Activated T-cell treated with anti-CD3 and anti-CD28 coated beads, Interleukin-2, amount 50 U/mL, for 24 hours (primary cell): ENCODE measurements at regions not wholly inside any gene's neighbourhood (a gene's known extent, or its start where the extent isn't known, plus 50 kb on each side); places are given as distances from the start of the nearest gene placed in this dataset.
A peak's percentile ranks its signal among the peaks of the same experiment; 100 is the strongest.

ENCODE experiments used
- DNase-seq: peaks from one replicate; pipeline ENCODE4 v3.0.0-alpha.2; 2020
- H3K27ac Mint-ChIP-seq: 2 replicates; pipeline ENCODE4 v1.8.0; 2020; ENCODE audit warnings: mild to moderate bottlenecking, mixed read lengths
- H3K27me3 Mint-ChIP-seq: 2 replicates; pipeline ENCODE4 v1.8.0; 2020; ENCODE audit warnings: mixed read lengths
- H3K36me3 Mint-ChIP-seq: 2 replicates; pipeline ENCODE4 v1.8.0; 2020; ENCODE audit warnings: low read depth, mixed read lengths
- H3K4me1 Mint-ChIP-seq: 2 replicates; pipeline ENCODE4 v1.8.0; 2020; ENCODE audit warnings: low read depth, mixed read lengths
- H3K4me3 Mint-ChIP-seq: 2 replicates; pipeline ENCODE4 v1.8.0; 2020; ENCODE audit warnings: mild to moderate bottlenecking, moderate library complexity, mixed read lengths
- H3K9me3 Mint-ChIP-seq: 2 replicates; pipeline ENCODE4 v1.8.0; 2020; ENCODE audit warnings: mixed read lengths

DNA sequence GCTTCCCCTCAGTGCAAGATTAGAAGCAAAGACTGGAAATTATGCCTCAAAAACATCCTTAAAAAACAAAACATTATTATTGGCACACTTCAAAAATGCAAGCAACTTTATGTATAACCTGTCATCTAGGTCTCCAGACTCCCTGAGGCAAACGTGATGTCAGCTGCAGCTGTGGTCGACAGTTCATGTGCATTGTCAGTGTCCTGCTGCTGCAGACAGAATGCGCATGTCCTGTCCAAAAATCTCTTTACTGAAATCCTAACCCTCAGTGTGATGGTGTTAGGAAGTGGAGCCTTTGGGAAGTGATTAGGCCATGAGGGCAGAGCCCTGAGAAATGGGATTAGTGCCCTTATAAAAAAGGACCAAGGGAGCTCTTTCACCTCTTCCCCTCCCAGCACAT, 126.9 kb downstream of the CYRIA start:
- Mint-ChIP-seq H3K36me3 (no peaks in the 10 kb centered on the region), H3K4me1 (no peaks in the 10 kb centered on the region), H3K27ac (no peak overlapping the region), H3K4me3 (no peak overlapping the region), H3K27me3 (peaks cover 10% of the 10 kb centered on the region), H3K9me3 (no peaks in the 10 kb centered on the region)
- DNase-seq = no peak

DNA sequence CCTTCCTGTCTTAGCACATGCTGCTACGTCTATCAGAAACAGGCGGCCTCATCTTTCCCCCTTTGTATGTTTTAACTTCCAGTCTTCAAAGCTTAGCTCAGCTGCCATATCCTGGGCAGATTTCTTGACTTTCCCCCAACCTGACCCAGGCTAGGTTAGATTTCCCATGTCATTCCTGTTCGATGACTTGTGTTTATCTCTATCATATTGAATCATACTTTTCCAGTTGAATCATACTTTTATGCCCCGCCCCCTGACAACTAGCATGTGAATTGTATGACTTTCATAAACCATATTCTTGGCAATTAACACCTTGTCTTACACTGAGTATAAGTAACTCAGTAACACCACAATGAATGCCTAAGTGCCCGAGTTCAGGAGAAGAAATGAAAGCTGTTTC, 128.3 kb downstream of the CYRIA start:
- H3K4me1 Mint-ChIP-seq = no peaks in the 10 kb centered on the region
- no peak overlapping the region for H3K4me3 Mint-ChIP-seq
- no peak overlapping the region for H3K27ac Mint-ChIP-seq
- H3K36me3 Mint-ChIP-seq = no peaks in the 10 kb centered on the region
- DNase-seq = no peak
- peaks cover 14% of the 10 kb centered on the region for H3K27me3 Mint-ChIP-seq
- H3K9me3 Mint-ChIP-seq = no peaks in the 10 kb centered on the region

DNA sequence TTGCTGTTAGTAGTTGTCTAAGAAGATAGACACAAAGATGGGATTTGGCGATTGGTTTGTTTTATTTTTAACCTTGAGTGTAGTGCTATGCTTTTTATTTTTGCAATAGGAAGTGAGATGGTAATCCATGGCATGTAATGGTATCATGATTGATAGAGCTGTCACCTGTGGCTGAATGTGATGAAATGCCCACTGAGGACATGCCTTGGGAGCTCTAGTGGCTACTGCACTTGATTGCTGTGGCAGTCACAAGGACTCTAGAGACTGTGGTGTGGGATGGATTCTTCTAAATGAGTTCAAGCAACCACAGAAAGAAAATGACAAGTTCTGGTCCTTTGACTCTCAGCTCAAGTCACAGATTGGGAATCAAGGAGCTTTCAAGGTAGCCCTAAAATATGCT, 139.4 kb downstream of the CYRIA start:
- no peak for DNase-seq
- Mint-ChIP-seq H3K27ac (no peak overlapping the region), H3K9me3 (no peaks in the 10 kb centered on the region), H3K4me3 (no peak overlapping the region), H3K27me3 (peaks cover 5% of the 10 kb centered on the region), H3K36me3 (no peaks in the 10 kb centered on the region), H3K4me1 (no peaks in the 10 kb centered on the region)

DNA sequence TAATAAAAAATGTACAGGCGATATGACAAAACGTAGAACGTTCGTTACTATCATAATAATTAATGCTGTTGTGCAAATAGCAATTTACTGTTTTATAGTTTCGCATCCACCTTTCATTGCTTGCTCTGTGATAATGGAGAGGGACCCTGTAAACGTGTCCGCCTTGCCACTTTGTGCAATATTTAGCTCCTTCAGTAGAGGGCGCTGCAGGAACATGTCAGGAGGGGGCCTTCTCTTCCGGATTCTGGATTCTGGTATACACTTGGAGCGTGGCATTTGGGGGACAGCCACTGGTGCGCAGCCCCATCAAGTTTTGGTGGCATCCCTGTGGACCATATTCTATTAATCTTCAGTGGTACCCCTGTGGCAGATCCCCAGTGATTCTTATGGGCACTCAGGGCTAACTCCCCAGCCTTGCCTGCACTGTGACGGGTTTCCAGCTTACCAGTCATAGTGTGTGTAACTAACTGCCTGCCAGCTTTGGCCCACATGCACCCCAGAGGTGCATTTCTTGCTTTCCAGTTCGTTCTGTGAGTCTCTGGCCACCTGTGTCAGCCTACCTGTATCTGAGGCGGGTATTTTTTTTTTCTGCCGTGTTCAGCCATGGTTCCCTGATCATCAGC, 140.3 kb downstream of the CYRIA start:
- Mint-ChIP-seq H3K27ac (no peak overlapping the region), H3K36me3 (no peaks in the 10 kb centered on the region), H3K27me3 (peaks cover 5% of the 10 kb centered on the region), H3K9me3 (no peaks in the 10 kb centered on the region), H3K4me1 (no peaks in the 10 kb centered on the region), H3K4me3 (no peak overlapping the region)
- DNase-seq = no peak

DNA sequence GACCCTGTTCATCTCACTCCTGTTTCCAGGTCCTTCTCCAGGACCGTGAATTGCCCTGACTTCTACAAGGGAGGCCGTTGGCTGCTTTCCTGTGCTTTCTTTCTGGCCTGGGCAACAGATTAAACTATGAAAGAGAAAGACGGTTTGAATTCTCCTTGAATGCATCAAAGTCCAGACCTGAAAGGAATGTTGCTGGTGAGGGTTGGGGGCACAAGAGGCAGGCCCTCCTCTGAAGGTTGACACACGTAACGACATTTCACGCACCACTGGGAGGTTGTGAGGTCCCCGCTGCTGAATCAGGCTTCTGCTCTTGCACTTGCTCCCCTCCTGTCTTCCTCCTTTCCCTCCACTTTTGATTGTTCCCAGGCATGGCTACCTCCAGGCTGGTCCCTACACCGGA, 141.9 kb downstream of the CYRIA start:
- no peak for DNase-seq
- H3K27me3 Mint-ChIP-seq = peaks cover 4% of the 10 kb centered on the region
- H3K4me1 Mint-ChIP-seq = no peaks in the 10 kb centered on the region
- no peak overlapping the region for H3K27ac Mint-ChIP-seq
- no peaks in the 10 kb centered on the region for H3K36me3 Mint-ChIP-seq
- H3K4me3 Mint-ChIP-seq = no peak overlapping the region
- H3K9me3 Mint-ChIP-seq = no peaks in the 10 kb centered on the region

DNA sequence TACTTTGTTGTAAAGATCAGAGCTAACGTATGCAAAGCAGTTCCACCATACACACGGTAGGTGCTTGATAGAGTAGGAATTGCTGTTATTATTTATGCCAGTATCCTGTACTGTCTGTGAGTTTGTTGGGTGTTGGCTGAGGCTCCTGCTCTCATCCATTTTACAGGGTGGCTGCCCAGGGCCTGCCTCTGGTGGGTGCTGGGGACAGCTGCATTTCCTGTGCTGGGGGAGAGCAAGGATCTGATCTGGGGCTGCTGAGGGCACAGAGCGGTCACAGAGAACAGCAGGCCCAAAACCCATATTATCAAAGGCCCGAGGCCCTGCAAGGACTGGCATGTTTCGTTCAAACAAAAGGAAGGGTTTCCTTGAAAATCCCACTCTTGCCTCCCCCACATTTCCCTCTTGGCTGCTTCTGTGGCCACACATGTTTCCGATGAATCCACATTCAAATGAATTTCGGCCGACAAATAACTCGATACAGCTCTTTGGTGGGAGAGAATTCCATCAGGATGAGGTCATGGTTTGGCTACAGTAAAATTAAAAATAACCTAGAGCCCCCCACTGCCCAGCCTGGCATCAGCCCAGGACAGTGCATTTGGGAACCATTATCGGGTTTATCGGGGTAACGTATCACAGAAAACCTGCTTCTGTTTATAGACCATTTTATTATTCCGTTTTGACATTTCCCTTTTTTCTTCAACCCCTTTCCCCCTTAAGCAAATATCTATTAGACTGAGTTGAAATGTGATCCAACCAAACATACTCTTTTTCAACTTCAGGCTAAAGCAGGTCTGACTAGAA, 143.4 kb downstream of the CYRIA start:
- Mint-ChIP-seq H3K36me3 (no peaks in the 10 kb centered on the region), H3K4me3 (no peak overlapping the region), H3K4me1 (no peaks in the 10 kb centered on the region), H3K27me3 (peaks cover 2% of the 10 kb centered on the region), H3K9me3 (no peaks in the 10 kb centered on the region), H3K27ac (no peak overlapping the region)
- no peak for DNase-seq

DNA sequence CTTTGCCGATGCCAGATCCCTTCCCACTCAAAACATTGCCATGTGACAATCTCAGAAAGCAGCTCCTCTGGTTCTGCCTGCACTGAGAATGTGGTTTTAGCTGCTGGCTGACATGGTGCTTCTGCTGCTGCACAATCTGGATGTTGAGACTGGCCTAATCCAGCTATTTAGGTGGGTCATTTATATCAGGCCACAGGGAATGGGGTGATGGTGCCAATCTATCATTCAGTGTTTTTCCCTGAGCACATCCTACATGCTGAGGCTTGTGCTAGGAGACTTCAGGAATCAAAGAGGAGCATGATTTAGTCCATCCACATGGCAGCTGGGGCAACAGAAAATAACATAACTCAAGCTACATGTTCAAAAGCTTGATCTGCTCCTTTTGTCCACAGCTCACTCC, 144.7 kb downstream of the CYRIA start:
- Mint-ChIP-seq H3K4me3 (no peak overlapping the region), H3K4me1 (no peaks in the 10 kb centered on the region), H3K36me3 (no peaks in the 10 kb centered on the region), H3K27ac (no peak overlapping the region), H3K9me3 (no peaks in the 10 kb centered on the region), H3K27me3 (peaks cover 4% of the 10 kb centered on the region)
- no peak for DNase-seq

DNA sequence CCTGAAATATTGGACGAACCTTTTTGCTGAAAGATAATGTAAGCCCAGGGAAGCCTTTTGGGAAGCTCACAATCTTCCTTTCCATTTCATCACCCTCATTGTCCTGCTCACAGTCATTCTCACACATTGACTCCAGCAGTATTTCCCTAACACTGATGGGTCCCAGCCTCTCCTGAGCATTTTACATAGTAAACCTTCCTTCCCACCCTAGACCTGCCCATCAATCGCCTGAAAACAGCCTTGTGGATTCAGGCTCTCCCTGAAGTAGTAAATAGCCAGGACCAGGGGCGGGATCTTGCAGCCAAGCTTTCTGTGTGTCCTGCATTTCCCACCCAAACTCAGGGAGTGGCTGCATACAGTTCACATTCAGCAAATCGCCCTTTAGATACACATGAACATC, 149.9 kb downstream of the CYRIA start:
- Mint-ChIP-seq H3K9me3 (no peaks in the 10 kb centered on the region), H3K27ac (no peak overlapping the region), H3K4me1 (no peaks in the 10 kb centered on the region), H3K4me3 (no peak overlapping the region), H3K36me3 (no peaks in the 10 kb centered on the region), H3K27me3 (peaks cover 11% of the 10 kb centered on the region)
- DNase-seq = no peak

DNA sequence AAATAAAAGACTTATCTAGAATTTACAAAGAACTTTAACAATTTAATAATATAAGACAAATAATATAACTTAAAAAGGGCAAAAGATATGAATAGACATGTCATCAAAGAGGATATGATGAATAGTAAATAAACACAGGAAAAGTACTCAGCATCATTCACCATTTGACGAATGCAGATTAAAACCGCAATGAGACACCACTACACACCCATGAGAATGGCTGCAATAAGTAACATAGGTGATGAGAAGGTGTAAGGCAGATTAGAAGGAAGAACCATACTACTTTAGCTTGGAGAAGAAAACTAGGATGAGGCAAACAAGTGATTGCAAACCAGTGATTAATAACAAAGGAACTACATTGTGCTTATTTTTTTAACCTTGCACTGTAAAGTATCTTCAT, 152.0 kb downstream of the CYRIA start:
- no peaks in the 10 kb centered on the region for H3K4me1 Mint-ChIP-seq
- no peak overlapping the region for H3K4me3 Mint-ChIP-seq
- H3K9me3 Mint-ChIP-seq = no peaks in the 10 kb centered on the region
- no peak for DNase-seq
- no peak overlapping the region for H3K27ac Mint-ChIP-seq
- H3K27me3 Mint-ChIP-seq = peaks cover 29% of the 10 kb centered on the region
- H3K36me3 Mint-ChIP-seq = no peaks in the 10 kb centered on the region

DNA sequence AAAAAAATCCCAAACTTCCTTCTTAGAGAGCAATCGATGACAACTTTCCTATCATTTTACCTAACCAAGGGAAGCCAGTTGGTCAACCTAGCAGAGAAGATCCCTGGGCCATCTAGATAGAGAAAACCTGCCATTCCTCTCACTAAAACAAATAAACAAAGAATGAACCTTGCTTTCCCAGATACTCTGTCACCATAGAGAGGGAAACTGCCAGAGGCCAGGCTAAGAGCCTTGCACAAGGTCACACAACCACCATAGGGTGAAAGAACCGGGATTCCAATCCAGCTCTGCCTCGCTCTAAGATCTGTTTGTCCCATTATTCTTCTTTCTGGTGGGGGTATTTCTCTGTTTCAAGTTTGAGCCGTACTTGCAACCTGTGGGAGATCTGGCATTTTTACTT, 154.6 kb downstream of the CYRIA start:
- H3K27me3 Mint-ChIP-seq = peaks cover 50% of the 10 kb centered on the region
- H3K4me3 Mint-ChIP-seq = no peak overlapping the region
- H3K9me3 Mint-ChIP-seq = no peaks in the 10 kb centered on the region
- no peak for DNase-seq
- H3K36me3 Mint-ChIP-seq = no peaks in the 10 kb centered on the region
- no peak overlapping the region for H3K27ac Mint-ChIP-seq
- H3K4me1 Mint-ChIP-seq = no peaks in the 10 kb centered on the region

DNA sequence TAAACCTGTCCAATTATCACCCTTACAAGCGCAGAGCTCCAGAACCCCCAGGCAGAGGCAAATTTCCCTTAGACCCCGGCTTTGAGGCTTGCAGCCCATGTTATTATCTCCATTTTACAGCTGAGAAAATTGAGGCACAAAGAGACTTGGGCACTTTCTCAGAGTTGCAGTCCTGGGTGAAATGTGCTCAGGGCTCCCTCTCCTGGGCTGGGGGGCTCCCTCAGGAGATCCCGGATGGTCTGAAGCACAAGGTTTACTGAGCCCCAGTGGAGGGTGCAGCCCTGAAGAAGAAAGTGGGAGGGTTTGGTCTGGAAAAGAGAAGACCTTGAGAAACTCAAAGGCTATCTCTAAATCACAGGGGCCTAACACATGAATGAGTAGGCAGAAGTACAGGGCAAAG, 156.6 kb downstream of the CYRIA start:
- H3K4me1 Mint-ChIP-seq = no peaks in the 10 kb centered on the region
- H3K4me3 Mint-ChIP-seq = no peak overlapping the region
- no peak overlapping the region for H3K27ac Mint-ChIP-seq
- no peaks in the 10 kb centered on the region for H3K9me3 Mint-ChIP-seq
- no peaks in the 10 kb centered on the region for H3K36me3 Mint-ChIP-seq
- peaks cover 48% of the 10 kb centered on the region for H3K27me3 Mint-ChIP-seq
- DNase-seq = no peak

DNA sequence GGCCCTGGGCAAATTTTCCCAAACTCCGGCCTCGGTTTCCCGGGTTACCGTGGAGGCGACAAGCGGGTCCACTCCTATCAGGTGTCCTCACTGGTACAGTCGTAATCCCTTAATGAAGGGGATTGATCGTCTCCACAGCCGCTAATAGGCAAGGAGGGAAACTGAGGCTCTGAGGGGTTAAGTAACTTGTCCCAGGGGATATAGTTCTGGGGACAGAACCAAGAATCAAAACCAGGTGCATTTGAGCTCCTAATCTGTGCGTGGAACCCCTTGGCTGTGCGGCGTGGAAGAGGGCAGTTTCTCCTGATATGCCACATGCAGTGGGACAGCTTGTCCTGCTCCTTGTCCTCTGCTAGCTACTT, 157.2 kb downstream of the CYRIA start:
- Mint-ChIP-seq H3K27ac (no peak overlapping the region), H3K9me3 (no peaks in the 10 kb centered on the region), H3K27me3 (peaks cover 48% of the 10 kb centered on the region), H3K36me3 (no peaks in the 10 kb centered on the region), H3K4me3 (no peak overlapping the region), H3K4me1 (no peaks in the 10 kb centered on the region)
- no peak for DNase-seq

DNA sequence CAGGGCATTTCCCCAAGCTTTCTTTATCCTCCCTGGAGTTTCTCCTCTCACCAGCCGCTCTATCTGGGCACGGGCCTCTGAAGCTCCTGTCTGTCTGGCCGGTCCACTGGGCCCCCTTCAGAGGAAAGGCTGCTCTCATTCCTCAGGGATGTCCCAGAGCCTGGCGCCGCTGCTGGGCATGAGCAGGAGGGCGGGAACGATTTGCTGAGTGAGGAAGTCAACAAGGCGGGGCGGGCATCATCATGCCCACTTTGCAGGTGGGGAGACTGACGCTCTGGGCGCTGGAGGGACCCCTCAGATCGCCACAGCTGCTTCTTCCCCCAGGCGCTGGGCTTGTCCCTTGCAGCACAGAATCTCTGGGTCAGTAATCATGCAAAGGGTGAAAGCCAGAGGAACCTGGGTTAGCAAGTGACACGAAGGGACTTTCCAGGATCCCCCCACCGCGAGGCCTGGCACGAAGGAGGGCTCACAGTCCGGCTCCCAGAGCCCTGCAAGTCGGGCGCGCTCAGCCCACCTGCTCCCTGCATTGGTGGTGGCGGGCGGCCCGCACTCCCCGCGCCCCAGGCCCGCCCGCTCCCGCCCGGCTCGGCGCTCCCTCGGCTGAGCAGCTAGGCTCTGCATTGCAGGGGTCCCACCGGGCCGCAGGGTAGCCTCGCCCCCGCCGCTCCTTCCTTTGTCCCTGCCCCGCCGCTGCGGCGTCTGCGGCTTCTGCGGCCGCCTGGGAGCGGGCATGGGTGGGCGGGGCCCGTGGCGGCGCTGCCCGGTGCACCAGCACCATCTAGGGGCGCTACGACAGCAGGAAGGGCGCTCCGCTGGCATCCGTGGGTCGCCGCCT, 157.8 kb downstream of the CYRIA start:
- Mint-ChIP-seq H3K27me3 (peaks cover 48% of the 10 kb centered on the region), H3K4me1 (no peaks in the 10 kb centered on the region), H3K9me3 (no peaks in the 10 kb centered on the region), H3K36me3 (no peaks in the 10 kb centered on the region), H3K27ac (no peak overlapping the region), H3K4me3 (no peak overlapping the region)
- peak; percentile 33 for DNase-seq

DNA sequence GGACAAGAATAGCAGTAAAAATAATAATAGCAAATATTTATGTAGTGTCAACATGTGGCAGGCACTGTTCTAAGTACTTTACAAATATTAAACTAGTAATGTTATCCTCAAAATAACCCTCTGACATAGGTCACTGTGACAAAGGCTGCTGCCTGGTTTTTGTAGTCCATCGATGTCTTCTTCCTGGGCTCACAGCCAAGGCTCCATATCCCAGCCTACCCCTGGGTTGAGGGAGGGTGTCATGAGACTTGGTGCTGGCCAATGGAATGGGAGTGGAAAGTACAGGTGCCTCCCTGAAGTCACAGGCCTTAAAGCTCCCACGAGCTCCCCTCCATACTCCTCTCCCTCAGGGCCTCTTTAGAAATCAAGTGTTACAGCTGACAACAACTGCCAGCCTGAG, 159.3 kb downstream of the CYRIA start:
- no peak for DNase-seq
- H3K27ac Mint-ChIP-seq = no peak overlapping the region
- H3K36me3 Mint-ChIP-seq = no peaks in the 10 kb centered on the region
- H3K27me3 Mint-ChIP-seq = peaks cover 48% of the 10 kb centered on the region
- H3K4me1 Mint-ChIP-seq = no peaks in the 10 kb centered on the region
- H3K4me3 Mint-ChIP-seq = no peak overlapping the region
- H3K9me3 Mint-ChIP-seq = no peaks in the 10 kb centered on the region
